GM12864 (cell line): ENCODE measurements at regions not wholly inside any gene's neighbourhood (a gene's known extent, or its start where the extent isn't known, plus 50 kb on each side); places are given as distances from the start of the nearest gene placed in this dataset.

ENCODE experiments used
- DNase-seq: peaks from one replicate; pipeline ENCODE4 v3.0.0-alpha.2; 2011; ENCODE audit warnings: low read depth
- H3K4me3 ChIP-seq: 2 replicates; pipeline ENCODE4 v1.5.1; 2011; ENCODE audit warnings: mild to moderate bottlenecking, low read depth, low read length, control low read depth
- TF ChIP-seq, protein P1 (sequence below): IDR thresholded peaks from 2 replicates; pipeline ENCODE4 v1.5.1; 2011; ENCODE audit warnings: low read depth, mild to moderate bottlenecking, moderate library complexity, low read length, control low read depth, inconsistent platforms; ENCODE audit errors: missing control alignments

DNA sequence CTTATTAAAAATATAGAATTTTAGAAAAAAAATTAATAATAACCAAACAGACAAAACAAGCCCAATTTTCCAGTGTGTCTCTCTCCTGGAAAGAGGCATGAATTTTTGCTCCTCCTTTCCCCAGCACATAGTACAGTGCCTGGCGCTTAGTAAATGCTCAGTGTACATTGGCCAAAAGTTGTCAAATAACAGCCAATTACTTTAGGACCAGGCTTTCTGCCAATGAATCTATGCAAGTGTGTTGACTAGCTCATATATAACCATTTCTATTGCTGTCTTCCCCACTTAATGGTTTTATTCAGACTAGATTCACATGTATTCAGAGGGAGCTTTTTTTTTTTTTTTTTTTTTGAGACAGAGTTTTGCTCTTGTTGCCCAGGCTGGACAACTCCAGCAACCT, 120.1 kb upstream of the CD180 start:
- TF ChIP-seq, protein P1, sequence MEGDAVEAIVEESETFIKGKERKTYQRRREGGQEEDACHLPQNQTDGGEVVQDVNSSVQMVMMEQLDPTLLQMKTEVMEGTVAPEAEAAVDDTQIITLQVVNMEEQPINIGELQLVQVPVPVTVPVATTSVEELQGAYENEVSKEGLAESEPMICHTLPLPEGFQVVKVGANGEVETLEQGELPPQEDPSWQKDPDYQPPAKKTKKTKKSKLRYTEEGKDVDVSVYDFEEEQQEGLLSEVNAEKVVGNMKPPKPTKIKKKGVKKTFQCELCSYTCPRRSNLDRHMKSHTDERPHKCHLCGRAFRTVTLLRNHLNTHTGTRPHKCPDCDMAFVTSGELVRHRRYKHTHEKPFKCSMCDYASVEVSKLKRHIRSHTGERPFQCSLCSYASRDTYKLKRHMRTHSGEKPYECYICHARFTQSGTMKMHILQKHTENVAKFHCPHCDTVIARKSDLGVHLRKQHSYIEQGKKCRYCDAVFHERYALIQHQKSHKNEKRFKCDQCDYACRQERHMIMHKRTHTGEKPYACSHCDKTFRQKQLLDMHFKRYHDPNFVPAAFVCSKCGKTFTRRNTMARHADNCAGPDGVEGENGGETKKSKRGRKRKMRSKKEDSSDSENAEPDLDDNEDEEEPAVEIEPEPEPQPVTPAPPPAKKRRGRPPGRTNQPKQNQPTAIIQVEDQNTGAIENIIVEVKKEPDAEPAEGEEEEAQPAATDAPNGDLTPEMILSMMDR = no peak
- no peak for DNase-seq
- no peak overlapping the region for H3K4me3 ChIP-seq

DNA sequence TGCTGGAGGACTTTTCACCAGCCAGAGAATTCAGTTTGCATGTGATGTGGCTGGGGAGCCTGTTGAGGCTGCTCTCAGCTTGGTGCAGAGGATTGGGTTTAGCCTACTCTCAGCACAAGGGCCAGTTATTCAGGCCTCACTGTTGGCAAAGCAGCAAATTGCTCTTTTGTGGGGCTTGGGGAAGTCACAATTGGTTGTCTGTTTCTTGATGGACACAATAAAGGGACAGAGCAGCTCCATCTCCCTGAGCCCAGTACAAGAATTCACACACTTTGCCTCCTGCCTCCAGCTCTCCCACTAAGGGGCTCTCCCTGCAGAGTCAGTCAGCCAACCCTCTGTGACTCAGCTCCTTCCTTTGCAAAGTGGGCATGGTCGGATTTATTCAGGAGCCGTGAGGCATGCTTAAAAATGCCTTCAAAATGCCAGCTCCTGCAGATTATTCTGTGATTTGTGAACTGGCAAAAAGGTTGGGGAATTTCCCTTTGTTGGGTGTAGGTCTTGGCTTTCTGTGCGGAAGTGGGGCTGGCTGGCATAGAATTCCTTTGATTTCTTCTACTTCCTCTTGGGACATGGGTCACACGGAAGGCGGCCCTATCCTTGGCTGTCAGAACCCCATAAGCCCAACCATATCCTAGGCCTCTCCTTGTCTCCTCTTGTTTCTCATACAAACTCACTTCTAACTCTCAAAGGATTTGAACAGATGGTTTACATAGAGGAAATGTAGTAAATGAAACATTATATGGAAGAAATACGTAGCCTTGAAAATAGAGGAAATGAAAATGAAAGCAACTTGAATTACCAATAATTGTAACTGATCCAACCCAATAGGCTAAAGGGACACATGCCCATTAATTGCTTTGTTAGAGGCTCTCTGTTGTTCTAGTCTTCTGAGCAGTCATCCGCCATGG, 118.7 kb upstream of the CD180 start:
- TF ChIP-seq, protein P1 = no peak
- no peak for DNase-seq
- H3K4me3 ChIP-seq = no peak overlapping the region

DNA sequence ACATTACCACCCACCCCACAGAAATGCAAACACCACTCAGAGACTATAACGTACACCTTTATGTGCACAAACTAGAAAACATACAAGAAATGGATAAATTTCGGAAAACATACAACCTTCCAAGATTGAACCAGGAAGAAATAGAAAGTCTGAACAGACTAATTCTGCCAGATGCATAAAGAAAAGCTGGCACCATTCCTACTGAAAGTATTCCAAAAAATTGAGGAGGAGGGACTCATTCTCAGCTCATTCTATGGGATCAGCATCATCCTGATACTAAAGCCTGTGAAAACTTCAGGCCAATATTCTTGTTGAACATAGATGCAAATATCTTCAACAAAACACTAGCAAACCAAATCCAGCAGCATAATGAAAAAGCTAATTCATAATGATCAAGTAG, 115.1 kb upstream of the CD180 start:
- TF ChIP-seq, protein P1 = no peak
- H3K4me3 ChIP-seq = no peak overlapping the region
- DNase-seq = no peak

DNA sequence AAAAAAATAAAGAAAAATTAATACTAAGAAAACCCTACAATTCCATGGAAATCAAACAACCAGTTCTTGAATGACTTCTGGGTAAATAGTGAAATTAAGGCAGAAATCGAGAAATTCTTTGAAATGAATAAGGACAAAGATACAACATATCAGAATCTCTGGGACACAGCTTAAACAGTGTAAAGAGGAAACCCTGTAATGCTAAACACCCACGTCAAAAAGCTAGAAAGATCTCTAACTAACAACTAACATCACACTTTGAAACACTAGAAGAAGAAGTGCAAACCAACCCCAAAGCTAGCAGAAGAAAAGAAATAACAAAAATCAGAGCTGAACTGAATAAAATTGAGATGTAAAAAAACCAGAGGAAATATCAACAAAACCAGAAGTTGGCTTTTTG, 114.6 kb upstream of the CD180 start:
- H3K4me3 ChIP-seq = no peak overlapping the region
- TF ChIP-seq, protein P1 = no peak
- no peak for DNase-seq

DNA sequence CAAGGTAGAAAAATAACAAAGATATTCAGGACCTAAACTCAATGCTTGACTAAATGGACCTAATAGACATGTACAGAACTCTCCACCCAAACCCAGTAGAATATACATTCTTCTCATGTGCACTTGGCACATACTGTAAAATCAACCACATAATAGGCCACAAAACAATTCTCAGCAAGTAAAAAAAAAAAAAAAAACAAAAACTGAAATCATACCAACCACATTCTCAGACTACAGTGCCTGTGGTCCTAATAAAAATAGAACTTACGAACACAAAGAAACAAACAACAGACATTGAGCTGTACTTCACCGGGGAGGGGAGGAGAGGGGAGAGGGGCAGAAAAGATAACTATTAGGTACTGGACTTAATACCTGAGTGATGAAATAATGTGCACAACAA, 114.1 kb upstream of the CD180 start:
- DNase-seq = no peak
- no peak overlapping the region for H3K4me3 ChIP-seq
- TF ChIP-seq, protein P1 = no peak

DNA sequence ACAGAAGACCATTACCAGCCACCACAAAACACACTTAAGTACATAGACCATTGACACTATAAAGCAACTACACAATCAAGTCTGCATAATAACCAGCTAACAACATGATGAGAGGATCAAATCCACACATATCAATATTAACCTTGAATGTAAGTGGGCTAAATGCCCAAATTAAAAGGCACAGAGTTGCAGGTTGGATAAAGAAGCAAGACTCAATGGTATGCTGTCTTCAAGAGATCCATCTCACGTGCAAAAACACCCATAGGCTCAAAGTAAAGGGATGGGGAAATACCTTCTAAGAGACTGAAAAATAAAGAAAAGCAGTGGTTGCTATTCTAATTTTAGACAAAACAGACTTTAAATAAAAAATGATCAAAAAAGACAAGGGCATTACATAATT, 113.6 kb upstream of the CD180 start:
- no peak overlapping the region for H3K4me3 ChIP-seq
- DNase-seq = no peak
- TF ChIP-seq, protein P1 = no peak
